Tibial nerve (tissue), 3 donors: ENCODE measurements at regions not wholly inside any gene's neighbourhood (a gene's known extent, or its start where the extent isn't known, plus 50 kb on each side); places are given as distances from the start of the nearest gene placed in this dataset.

Source experiments
- CTCF ChIP-seq, 5 experiments: fragments of 200-600 bp in 3 of 5; fragments of 450-650 bp in 2 of 5; sonication (generic) in 3 of 5; IDR thresholded peaks; one replicate each; pipeline ENCODE4 v1.5.1; 2016 to 2019; ENCODE audit warnings: antibody characterized with exemption in 5 of 5, mild to moderate bottlenecking in 3 of 5, moderate library complexity in 2 of 5
- POLR2A ChIP-seq, 2 donors: fragments of 450-650 bp; IDR thresholded peaks; one replicate each; pipeline ENCODE4 v1.6.1; 2017; ENCODE audit warnings: antibody characterized with exemption in 2 of 2, mild to moderate bottlenecking in 2 of 2, moderate library complexity in 2 of 2

- no peak for TF ChIP-seq CTCF (IDR thresholded peaks at IDR 0.05)
- TF ChIP-seq POLR2A (IDR thresholded peaks at IDR 0.05) = no peak
Observed at GRCh38 chr11:98732947-98733346, 287.8 kb upstream of the CNTN5 start.
